ENCODE measurements at regions not wholly inside any gene's neighbourhood (a gene's known extent, or its start where the extent isn't known, plus 50 kb on each side); places are given as distances from the start of the nearest gene placed in this dataset.

DNA sequence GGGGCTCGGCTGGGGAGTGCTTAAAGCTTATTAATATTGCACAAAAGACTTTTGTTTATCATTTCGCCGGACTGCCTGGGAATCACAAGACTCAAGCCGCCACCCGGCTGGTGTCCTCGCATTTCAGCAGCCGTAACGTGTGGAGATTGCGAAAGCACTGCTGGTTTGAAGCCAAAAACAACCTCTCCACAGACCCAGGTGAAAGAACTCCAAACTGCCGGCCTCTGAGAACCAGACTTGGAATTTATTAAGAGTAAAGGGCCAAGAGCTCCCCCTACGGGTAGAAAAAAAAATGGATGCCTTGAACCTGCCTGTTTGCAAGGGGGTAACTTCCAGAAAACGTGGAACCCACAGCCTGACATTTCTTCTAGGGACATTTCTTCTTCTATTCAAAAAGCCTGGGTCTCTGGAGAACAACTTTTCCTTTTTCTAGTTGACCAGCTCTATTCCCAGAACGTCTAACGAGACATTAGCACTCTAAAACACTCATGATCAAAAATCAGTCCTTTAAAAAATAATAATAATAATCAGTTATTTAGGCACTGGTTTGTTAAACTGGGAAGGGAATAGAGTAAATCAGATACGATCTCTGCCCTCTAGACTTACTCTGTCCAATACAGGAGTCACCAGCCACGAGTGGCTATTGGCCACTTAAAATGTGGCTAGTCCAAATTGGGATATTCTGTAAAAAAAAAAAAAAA is 216.3 kb downstream of the C1D start (continued):
- TF ChIP-seq RARA (CRISPR knock-in tag; IDR thresholded peaks at IDR 0.05): no peak
- TF ChIP-seq AGO2 (optimal IDR thresholded peaks at IDR 0.05; ENCODE audit: low read depth, low read length): no peak
- TF ChIP-seq JDP2 (CRISPR knock-in tag; IDR thresholded peaks at IDR 0.05; ENCODE audit: borderline replicate concordance): no peak
- TF ChIP-seq ZNF792 (CRISPR knock-in tag; IDR thresholded peaks at IDR 0.05): no peak
- TF ChIP-seq MAFK (conservative IDR thresholded peaks at IDR 0.05 in 1 of 2, IDR thresholded peaks at IDR 0.05 in 1 of 2; ENCODE audit: low read length in 2 of 2): no peak
- no peak for TF ChIP-seq TIGD3 (CRISPR knock-in tag; IDR thresholded peaks at IDR 0.05; ENCODE audit: borderline replicate concordance)
- TF ChIP-seq ZNF770 (CRISPR knock-in tag; IDR thresholded peaks at IDR 0.05): peak; percentile 44; the same call in 1 of the 2 replicates
- TF ChIP-seq, protein P1, sequence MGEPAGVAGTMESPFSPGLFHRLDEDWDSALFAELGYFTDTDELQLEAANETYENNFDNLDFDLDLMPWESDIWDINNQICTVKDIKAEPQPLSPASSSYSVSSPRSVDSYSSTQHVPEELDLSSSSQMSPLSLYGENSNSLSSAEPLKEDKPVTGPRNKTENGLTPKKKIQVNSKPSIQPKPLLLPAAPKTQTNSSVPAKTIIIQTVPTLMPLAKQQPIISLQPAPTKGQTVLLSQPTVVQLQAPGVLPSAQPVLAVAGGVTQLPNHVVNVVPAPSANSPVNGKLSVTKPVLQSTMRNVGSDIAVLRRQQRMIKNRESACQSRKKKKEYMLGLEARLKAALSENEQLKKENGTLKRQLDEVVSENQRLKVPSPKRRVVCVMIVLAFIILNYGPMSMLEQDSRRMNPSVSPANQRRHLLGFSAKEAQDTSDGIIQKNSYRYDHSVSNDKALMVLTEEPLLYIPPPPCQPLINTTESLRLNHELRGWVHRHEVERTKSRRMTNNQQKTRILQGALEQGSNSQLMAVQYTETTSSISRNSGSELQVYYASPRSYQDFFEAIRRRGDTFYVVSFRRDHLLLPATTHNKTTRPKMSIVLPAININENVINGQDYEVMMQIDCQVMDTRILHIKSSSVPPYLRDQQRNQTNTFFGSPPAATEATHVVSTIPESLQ (CRISPR knock-in tag; conservative IDR thresholded peaks at IDR 0.05): no peak
- no peak for TF ChIP-seq ELK4 (CRISPR knock-in tag; IDR thresholded peaks at IDR 0.05; ENCODE audit: borderline replicate concordance)
- no peak for TF ChIP-seq KLF13 (CRISPR knock-in tag; IDR thresholded peaks at IDR 0.05)
- no peak for TF ChIP-seq SCMH1 (CRISPR knock-in tag; IDR thresholded peaks at IDR 0.05; ENCODE audit: borderline replicate concordance)
- TF ChIP-seq ZNF841 (CRISPR knock-in tag; IDR thresholded peaks at IDR 0.05; ENCODE audit: borderline replicate concordance): no peak
- no peak for TF ChIP-seq ATF7 (IDR thresholded peaks at IDR 0.05)
- no peak for TF ChIP-seq ATF7 (CRISPR knock-in tag; IDR thresholded peaks at IDR 0.05)
- TF ChIP-seq, protein P2, sequence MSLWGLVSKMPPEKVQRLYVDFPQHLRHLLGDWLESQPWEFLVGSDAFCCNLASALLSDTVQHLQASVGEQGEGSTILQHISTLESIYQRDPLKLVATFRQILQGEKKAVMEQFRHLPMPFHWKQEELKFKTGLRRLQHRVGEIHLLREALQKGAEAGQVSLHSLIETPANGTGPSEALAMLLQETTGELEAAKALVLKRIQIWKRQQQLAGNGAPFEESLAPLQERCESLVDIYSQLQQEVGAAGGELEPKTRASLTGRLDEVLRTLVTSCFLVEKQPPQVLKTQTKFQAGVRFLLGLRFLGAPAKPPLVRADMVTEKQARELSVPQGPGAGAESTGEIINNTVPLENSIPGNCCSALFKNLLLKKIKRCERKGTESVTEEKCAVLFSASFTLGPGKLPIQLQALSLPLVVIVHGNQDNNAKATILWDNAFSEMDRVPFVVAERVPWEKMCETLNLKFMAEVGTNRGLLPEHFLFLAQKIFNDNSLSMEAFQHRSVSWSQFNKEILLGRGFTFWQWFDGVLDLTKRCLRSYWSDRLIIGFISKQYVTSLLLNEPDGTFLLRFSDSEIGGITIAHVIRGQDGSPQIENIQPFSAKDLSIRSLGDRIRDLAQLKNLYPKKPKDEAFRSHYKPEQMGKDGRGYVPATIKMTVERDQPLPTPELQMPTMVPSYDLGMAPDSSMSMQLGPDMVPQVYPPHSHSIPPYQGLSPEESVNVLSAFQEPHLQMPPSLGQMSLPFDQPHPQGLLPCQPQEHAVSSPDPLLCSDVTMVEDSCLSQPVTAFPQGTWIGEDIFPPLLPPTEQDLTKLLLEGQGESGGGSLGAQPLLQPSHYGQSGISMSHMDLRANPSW (CRISPR knock-in tag; IDR thresholded peaks at IDR 0.05; ENCODE audit: borderline replicate concordance): no peak
- peak; percentile 28; the same call in 1 of the 2 replicates for TF ChIP-seq ZNF33B (CRISPR knock-in tag; IDR thresholded peaks at IDR 0.05)
